NB4 (cell line): ENCODE measurements at regions not wholly inside any gene's neighbourhood (a gene's known extent, or its start where the extent isn't known, plus 50 kb on each side); places are given as distances from the start of the nearest gene placed in this dataset.
A peak's percentile ranks its signal among the peaks of the same experiment; 100 is the strongest.

Source experiments
- DNase-seq: peaks from one replicate; pipeline ENCODE4 v3.0.0; 2010; ENCODE audit warnings: low read depth
- H3K4me3 ChIP-seq: one replicate; pipeline ENCODE4 v1.5.1; 2011; ENCODE audit warnings: mild to moderate bottlenecking, low read depth, low read length, moderate library complexity
- CTCF ChIP-seq: IDR thresholded peaks from one replicate; pipeline ENCODE4 v1.5.1; 2012; ENCODE audit warnings: low read depth, low read length
- MAX ChIP-seq: IDR thresholded peaks from 2 replicates; pipeline ENCODE4 v1.6.1; 2011; ENCODE audit warnings: low read depth, low read length
- MYC ChIP-seq: IDR thresholded peaks from 2 replicates; pipeline ENCODE4 v1.6.1; 2011; ENCODE audit warnings: low read depth, low read length
- POLR2A ChIP-seq: IDR thresholded peaks from 2 replicates; pipeline ENCODE4 v1.6.1; 2011; ENCODE audit warnings: mild to moderate bottlenecking; ENCODE audit not compliant: insufficient read length; ENCODE audit errors: extremely low read depth

- TF ChIP-seq CTCF (no peak), MYC (no peak), MAX (no peak), POLR2A (no peak)
- no peak for DNase-seq
- no peak overlapping the region for H3K4me3 ChIP-seq
These were observed 203.5 kb upstream of the RAD23B start for GRCh38 chr9:107079589-107079988.

GRCh38 chr9:107080130-107080529 is 202.9 kb upstream of the RAD23B start:
- no peak overlapping the region for H3K4me3 ChIP-seq
- DNase-seq, result no peak
- TF ChIP-seq MYC, result no peak
- TF ChIP-seq POLR2A, result no peak
- no peak for TF ChIP-seq MAX
- no peak for TF ChIP-seq CTCF

GRCh38 chr9:107086460-107086859 is 196.6 kb upstream of the RAD23B start:
- no peak overlapping the region for H3K4me3 ChIP-seq
- TF ChIP-seq MAX (no peak), MYC (no peak), POLR2A (no peak), CTCF (no peak)
- DNase-seq, result no peak

GRCh38 chr9:107087222-107087621 is 195.9 kb upstream of the RAD23B start:
- no peak for DNase-seq
- no peak overlapping the region for H3K4me3 ChIP-seq
- TF ChIP-seq MYC (no peak), POLR2A (no peak), MAX (no peak), CTCF (peak; percentile 3)

- no peak overlapping the region for H3K4me3 ChIP-seq
- no peak for TF ChIP-seq MAX
- TF ChIP-seq POLR2A, result no peak
- no peak for TF ChIP-seq CTCF
- no peak for TF ChIP-seq MYC
- no peak for DNase-seq
These were observed 192.9 kb upstream of the RAD23B start for GRCh38 chr9:107090218-107090617.
